D721Med (cell line): ENCODE measurements at regions not wholly inside any gene's neighbourhood (a gene's known extent, or its start where the extent isn't known, plus 50 kb on each side); places are given as distances from the start of the nearest gene placed in this dataset.

Experiments
- DNase-seq: peaks from one replicate; pipeline ENCODE4 v3.0.0; 2011; ENCODE audit warnings: low spot score; ENCODE audit not compliant: insufficient read length
- FAIRE-seq: peaks from 2 replicates; lab custom pipeline; 2011; peaks lifted over from hg19 to GRCh38; lab: Jason Lieb, UNC
- TF ChIP-seq, protein P1 (sequence below): IDR thresholded peaks from 2 replicates; pipeline ENCODE4 v1.5.1; 2012; ENCODE audit warnings: mild to moderate bottlenecking, control low read depth; ENCODE audit not compliant: insufficient read depth; ENCODE audit errors: missing control alignments

- no peak for DNase-seq
- FAIRE-seq: no peak
- TF ChIP-seq, protein P1, sequence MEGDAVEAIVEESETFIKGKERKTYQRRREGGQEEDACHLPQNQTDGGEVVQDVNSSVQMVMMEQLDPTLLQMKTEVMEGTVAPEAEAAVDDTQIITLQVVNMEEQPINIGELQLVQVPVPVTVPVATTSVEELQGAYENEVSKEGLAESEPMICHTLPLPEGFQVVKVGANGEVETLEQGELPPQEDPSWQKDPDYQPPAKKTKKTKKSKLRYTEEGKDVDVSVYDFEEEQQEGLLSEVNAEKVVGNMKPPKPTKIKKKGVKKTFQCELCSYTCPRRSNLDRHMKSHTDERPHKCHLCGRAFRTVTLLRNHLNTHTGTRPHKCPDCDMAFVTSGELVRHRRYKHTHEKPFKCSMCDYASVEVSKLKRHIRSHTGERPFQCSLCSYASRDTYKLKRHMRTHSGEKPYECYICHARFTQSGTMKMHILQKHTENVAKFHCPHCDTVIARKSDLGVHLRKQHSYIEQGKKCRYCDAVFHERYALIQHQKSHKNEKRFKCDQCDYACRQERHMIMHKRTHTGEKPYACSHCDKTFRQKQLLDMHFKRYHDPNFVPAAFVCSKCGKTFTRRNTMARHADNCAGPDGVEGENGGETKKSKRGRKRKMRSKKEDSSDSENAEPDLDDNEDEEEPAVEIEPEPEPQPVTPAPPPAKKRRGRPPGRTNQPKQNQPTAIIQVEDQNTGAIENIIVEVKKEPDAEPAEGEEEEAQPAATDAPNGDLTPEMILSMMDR: no peak
Measured at GRCh38 chr10:36168777-36169176, 526.7 kb upstream of the FZD8 start.

GRCh38 chr10:36164556-36165504 is 522.7 kb upstream of the FZD8 start:
- TF ChIP-seq, protein P1: no peak
- FAIRE-seq (no peak), DNase-seq (no peak)

DNA sequence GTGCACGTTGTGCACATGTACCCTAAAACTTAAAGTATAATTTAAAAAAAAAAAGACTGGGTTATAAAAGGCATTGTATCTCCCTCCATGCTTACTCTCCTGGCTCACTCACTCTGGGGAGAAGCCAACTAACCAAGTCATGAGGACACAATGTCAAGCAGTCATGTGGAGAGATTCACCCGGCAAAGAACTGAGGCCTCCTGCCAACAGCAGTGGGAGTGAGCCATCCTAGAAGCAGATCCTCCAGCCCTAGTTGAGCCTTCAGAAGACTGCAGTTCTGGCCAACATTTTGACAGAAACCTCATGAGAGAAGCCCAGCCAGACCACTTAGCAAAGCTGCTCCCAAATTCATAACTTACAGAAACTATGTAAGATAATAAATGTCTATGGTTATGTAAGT is 521.7 kb upstream of the FZD8 start:
- no peak for FAIRE-seq
- no peak for DNase-seq
- TF ChIP-seq, protein P1: no peak

- TF ChIP-seq, protein P1: no peak
- no peak for FAIRE-seq
- no peak for DNase-seq
Measured at GRCh38 chr10:36157486-36157885, 515.4 kb upstream of the FZD8 start.

- TF ChIP-seq, protein P1: no peak
- FAIRE-seq: no peak
- DNase-seq: no peak
Measured at GRCh38 chr10:36148207-36148606, 506.1 kb upstream of the FZD8 start.

- TF ChIP-seq, protein P1: no peak
- no peak for FAIRE-seq
- DNase-seq: no peak
Measured at GRCh38 chr10:36147529-36147928, 505.4 kb upstream of the FZD8 start.
